GM23338 (cell line): ENCODE measurements at regions not wholly inside any gene's neighbourhood (a gene's known extent, or its start where the extent isn't known, plus 50 kb on each side); places are given as distances from the start of the nearest gene placed in this dataset.

Experiments
- ATAC-seq: fragments of 200-7000 bp; cut with Tn5 transposase; 3 replicates; pipeline ENCODE4 v1.9.1; 2020
- DNase-seq: peaks from one replicate; pipeline ENCODE4 v3.0.0-alpha.2; 2015; ENCODE audit warnings: low spot score
- H2AFZ ChIP-seq: fragments of 200-600 bp; sonication (generic); 2 replicates; pipeline ENCODE4 v1.8.0; 2016; ENCODE audit warnings: antibody characterized with exemption, mild to moderate bottlenecking, moderate library complexity
- H3F3A ChIP-seq: fragments of 200-600 bp; sonication (generic); replicated peaks from 2 replicates; pipeline ENCODE4 v1.8.0; 2017; ENCODE audit warnings: antibody characterized with exemption, mixed run types, low read depth
- H3K27ac ChIP-seq: fragments of 200-600 bp; sonication (generic); 2 replicates; pipeline ENCODE4 v1.6.1; 2016; ENCODE audit warnings: low read depth
- H3K27me3 ChIP-seq: fragments of 200-600 bp; sonication (generic); 2 replicates; pipeline ENCODE4 v1.8.0; 2016; ENCODE audit warnings: mild to moderate bottlenecking, mixed run types, moderate library complexity; ENCODE audit not compliant: insufficient read depth
- H3K36me3 ChIP-seq: fragments of 200-600 bp; sonication (generic); 2 replicates; pipeline ENCODE4 v1.8.0; 2016; ENCODE audit warnings: mild to moderate bottlenecking; ENCODE audit not compliant: insufficient read depth
- H3K4me1 ChIP-seq: fragments of 200-600 bp; sonication (generic); 2 replicates; pipeline ENCODE4 v1.8.0; 2016; ENCODE audit warnings: mild to moderate bottlenecking, moderate library complexity; ENCODE audit not compliant: insufficient read depth
- H3K4me2 ChIP-seq: fragments of 200-600 bp; sonication (generic); 2 replicates; pipeline ENCODE4 v1.7.1; 2017; ENCODE audit warnings: mixed run types
- H3K4me3 ChIP-seq: fragments of 200-600 bp; sonication (generic); 2 replicates; pipeline ENCODE4 v1.6.1; 2016; ENCODE audit warnings: mixed run types
- H3K79me2 ChIP-seq: fragments of 200-600 bp; sonication (generic); replicated peaks from 2 replicates; pipeline ENCODE4 v1.8.0; 2017; ENCODE audit warnings: mild to moderate bottlenecking; ENCODE audit not compliant: insufficient read depth
- H3K9me2 ChIP-seq: fragments of 200-600 bp; sonication (generic); 2 replicates; pipeline ENCODE4 v1.8.0; 2017; ENCODE audit not compliant: insufficient read depth
- H4K20me1 ChIP-seq: fragments of 200-600 bp; sonication (generic); replicated peaks from 2 replicates; pipeline ENCODE4 v1.8.0; 2017; ENCODE audit warnings: mild to moderate bottlenecking; ENCODE audit not compliant: insufficient read depth
- H3K27ac Mint-ChIP-seq: 2 replicates; pipeline ENCODE4 v1.8.0; 2020; ENCODE audit warnings: inconsistent platforms, mild to moderate bottlenecking, moderate library complexity, mixed read lengths
- H3K27me3 Mint-ChIP-seq: 3 replicates; pipeline ENCODE4 v1.8.0; 2022; ENCODE audit warnings: low read depth, mild to moderate bottlenecking, moderate library complexity, mixed read lengths, inconsistent platforms; ENCODE audit not compliant: insufficient read depth, poor library complexity
- H3K36me3 Mint-ChIP-seq: 3 replicates; pipeline ENCODE4 v1.8.0; 2021; ENCODE audit warnings: low read depth, mild to moderate bottlenecking, inconsistent platforms, moderate library complexity, mixed read lengths
- H3K4me1 Mint-ChIP-seq: 3 replicates; pipeline ENCODE4 v1.8.0; 2020; ENCODE audit warnings: mild to moderate bottlenecking, inconsistent platforms, mixed read lengths
- H3K4me3 Mint-ChIP-seq: 3 replicates; pipeline ENCODE4 v1.8.0; 2021; ENCODE audit warnings: moderate library complexity, mild to moderate bottlenecking, inconsistent platforms, mixed read lengths
- H3K9me3 Mint-ChIP-seq: 3 replicates; pipeline ENCODE4 v1.8.0; 2020; ENCODE audit warnings: moderate library complexity, mild to moderate bottlenecking, inconsistent platforms, mixed read lengths
- CREB1 ChIP-seq: fragments of 250-450 bp; sonication (Bioruptor Pico); IDR thresholded peaks from 2 replicates; pipeline ENCODE4 v1.5.0; 2020; ENCODE audit warnings: low read depth, mild to moderate bottlenecking, moderate library complexity
- ETS1 ChIP-seq: IDR thresholded peaks from 2 replicates; pipeline ENCODE4 v1.6.1; 2016; ENCODE audit warnings: antibody characterized with exemption
- EZH2phosphoT487 ChIP-seq: fragments of 200-600 bp; sonication (generic); IDR thresholded peaks from one replicate; pipeline ENCODE4 v1.8.1; 2018; ENCODE audit warnings: antibody characterized with exemption; ENCODE audit not compliant: unreplicated experiment
- JUNB ChIP-seq: IDR thresholded peaks from one replicate; pipeline ENCODE4 v1.6.1; 2016; ENCODE audit warnings: antibody characterized with exemption; ENCODE audit not compliant: unreplicated experiment
- NANOG ChIP-seq: IDR thresholded peaks from 2 replicates; pipeline ENCODE4 v1.6.1; 2016; ENCODE audit warnings: antibody characterized with exemption, borderline replicate concordance
- POLR2AphosphoS5 ChIP-seq: IDR thresholded peaks from 2 replicates; pipeline ENCODE4 v1.6.1; 2016; ENCODE audit warnings: antibody characterized with exemption, low read depth
- STAT1 ChIP-seq: IDR thresholded peaks from one replicate; pipeline ENCODE4 v1.6.1; 2016; ENCODE audit warnings: antibody characterized with exemption; ENCODE audit not compliant: unreplicated experiment
- ZNF331 ChIP-seq: fragments of 250-450 bp; sonication (Bioruptor Pico); IDR thresholded peaks from 2 replicates; pipeline ENCODE4 v1.5.0; 2020; ENCODE audit warnings: low read depth, mild to moderate bottlenecking, moderate library complexity
- TF ChIP-seq, protein P1 (sequence below), 2 experiments: fragments of 200-600 bp in 1 of 2; sonication (generic) in 1 of 2; conservative IDR thresholded peaks; 2 replicates each; pipeline versions ENCODE4 v1.5.1 to v1.6.1; 2016 to 2017; ENCODE audit warnings: antibody characterized with exemption in 2 of 2, low read depth in 2 of 2, mild to moderate bottlenecking in 2 of 2, moderate library complexity in 1 of 2
- TF ChIP-seq, protein P2 (sequence below): fragments of 250-450 bp; sonication (Bioruptor Pico); IDR thresholded peaks from 2 replicates; pipeline ENCODE4 v1.5.0; 2020; ENCODE audit warnings: mild to moderate bottlenecking, moderate library complexity

DNA sequence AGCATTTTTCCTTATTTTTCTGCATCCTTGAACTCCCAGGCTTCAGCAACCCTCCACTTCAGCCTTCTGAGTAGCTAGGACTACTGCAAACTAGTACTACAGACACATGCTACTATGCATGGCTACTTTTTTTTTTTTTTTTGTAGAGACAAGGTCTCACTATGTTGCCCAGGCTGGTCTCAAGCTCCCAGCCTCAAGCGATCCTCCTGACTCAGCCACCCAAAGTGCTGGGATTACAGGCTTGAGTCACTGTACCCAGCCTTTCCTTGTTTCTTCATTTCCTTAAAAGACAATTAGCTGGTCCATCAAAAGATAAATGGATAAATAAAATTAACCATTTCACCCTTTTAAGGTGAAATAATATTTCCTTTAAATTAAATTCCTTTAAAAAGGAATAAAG, 205.8 kb downstream of the SPTSSA start (continued):
- TF ChIP-seq, protein P1, sequence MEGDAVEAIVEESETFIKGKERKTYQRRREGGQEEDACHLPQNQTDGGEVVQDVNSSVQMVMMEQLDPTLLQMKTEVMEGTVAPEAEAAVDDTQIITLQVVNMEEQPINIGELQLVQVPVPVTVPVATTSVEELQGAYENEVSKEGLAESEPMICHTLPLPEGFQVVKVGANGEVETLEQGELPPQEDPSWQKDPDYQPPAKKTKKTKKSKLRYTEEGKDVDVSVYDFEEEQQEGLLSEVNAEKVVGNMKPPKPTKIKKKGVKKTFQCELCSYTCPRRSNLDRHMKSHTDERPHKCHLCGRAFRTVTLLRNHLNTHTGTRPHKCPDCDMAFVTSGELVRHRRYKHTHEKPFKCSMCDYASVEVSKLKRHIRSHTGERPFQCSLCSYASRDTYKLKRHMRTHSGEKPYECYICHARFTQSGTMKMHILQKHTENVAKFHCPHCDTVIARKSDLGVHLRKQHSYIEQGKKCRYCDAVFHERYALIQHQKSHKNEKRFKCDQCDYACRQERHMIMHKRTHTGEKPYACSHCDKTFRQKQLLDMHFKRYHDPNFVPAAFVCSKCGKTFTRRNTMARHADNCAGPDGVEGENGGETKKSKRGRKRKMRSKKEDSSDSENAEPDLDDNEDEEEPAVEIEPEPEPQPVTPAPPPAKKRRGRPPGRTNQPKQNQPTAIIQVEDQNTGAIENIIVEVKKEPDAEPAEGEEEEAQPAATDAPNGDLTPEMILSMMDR (conservative IDR thresholded peaks at IDR 0.05; ENCODE audit: low read depth in 2 of 2), result no peak
- TF ChIP-seq NANOG (no peak), POLR2AphosphoS5 (no peak)

GRCh38 chr14:34254571-34254970, 207.5 kb downstream of the SPTSSA start:
- no peaks in the 10 kb centered on the region for H4K20me1 ChIP-seq
- no peaks in the 10 kb centered on the region for H3K27me3 ChIP-seq
- TF ChIP-seq NANOG (no peak), STAT1 (no peak), JUNB (no peak), ZNF331 (CRISPR knock-in tag) (no peak), EZH2phosphoT487 (no peak), ETS1 (no peak), CREB1 (CRISPR knock-in tag) (no peak), POLR2AphosphoS5 (no peak)
- TF ChIP-seq, protein P1 (conservative IDR thresholded peaks at IDR 0.05; ENCODE audit: low read depth in 2 of 2), result no peak
- TF ChIP-seq, protein P2, sequence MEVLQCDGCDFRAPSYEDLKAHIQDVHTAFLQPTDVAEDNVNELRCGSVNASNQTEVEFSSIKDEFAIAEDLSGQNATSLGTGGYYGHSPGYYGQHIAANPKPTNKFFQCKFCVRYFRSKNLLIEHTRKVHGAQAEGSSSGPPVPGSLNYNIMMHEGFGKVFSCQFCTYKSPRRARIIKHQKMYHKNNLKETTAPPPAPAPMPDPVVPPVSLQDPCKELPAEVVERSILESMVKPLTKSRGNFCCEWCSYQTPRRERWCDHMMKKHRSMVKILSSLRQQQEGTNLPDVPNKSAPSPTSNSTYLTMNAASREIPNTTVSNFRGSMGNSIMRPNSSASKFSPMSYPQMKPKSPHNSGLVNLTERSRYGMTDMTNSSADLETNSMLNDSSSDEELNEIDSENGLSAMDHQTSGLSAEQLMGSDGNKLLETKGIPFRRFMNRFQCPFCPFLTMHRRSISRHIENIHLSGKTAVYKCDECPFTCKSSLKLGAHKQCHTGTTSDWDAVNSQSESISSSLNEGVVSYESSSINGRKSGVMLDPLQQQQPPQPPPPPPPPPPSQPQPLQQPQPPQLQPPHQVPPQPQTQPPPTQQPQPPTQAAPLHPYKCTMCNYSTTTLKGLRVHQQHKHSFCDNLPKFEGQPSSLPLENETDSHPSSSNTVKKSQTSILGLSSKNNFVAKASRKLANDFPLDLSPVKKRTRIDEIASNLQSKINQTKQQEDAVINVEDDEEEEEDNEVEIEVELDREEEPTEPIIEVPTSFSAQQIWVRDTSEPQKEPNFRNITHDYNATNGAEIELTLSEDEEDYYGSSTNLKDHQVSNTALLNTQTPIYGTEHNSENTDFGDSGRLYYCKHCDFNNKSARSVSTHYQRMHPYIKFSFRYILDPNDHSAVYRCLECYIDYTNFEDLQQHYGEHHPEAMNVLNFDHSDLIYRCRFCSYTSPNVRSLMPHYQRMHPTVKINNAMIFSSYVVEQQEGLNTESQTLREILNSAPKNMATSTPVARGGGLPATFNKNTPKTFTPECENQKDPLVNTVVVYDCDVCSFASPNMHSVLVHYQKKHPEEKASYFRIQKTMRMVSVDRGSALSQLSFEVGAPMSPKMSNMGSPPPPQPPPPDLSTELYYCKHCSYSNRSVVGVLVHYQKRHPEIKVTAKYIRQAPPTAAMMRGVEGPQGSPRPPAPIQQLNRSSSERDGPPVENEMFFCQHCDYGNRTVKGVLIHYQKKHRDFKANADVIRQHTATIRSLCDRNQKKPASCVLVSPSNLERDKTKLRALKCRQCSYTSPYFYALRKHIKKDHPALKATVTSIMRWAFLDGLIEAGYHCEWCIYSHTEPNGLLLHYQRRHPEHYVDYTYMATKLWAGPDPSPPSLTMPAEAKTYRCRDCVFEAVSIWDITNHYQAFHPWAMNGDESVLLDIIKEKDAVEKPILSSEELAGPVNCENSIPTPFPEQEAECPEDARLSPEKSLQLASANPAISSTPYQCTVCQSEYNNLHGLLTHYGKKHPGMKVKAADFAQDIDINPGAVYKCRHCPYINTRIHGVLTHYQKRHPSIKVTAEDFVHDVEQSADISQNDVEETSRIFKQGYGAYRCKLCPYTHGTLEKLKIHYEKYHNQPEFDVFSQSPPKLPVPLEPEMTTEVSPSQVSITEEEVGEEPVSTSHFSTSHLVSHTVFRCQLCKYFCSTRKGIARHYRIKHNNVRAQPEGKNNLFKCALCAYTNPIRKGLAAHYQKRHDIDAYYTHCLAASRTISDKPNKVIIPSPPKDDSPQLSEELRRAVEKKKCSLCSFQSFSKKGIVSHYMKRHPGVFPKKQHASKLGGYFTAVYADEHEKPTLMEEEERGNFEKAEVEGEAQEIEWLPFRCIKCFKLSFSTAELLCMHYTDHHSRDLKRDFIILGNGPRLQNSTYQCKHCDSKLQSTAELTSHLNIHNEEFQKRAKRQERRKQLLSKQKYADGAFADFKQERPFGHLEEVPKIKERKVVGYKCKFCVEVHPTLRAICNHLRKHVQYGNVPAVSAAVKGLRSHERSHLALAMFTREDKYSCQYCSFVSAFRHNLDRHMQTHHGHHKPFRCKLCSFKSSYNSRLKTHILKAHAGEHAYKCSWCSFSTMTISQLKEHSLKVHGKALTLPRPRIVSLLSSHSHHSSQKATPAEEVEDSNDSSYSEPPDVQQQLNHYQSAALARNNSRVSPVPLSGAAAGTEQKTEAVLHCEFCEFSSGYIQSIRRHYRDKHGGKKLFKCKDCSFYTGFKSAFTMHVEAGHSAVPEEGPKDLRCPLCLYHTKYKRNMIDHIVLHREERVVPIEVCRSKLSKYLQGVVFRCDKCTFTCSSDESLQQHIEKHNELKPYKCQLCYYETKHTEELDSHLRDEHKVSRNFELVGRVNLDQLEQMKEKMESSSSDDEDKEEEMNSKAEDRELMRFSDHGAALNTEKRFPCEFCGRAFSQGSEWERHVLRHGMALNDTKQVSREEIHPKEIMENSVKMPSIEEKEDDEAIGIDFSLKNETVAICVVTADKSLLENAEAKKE (CRISPR knock-in tag), result no peak
- H3K4me1 ChIP-seq, result no peaks in the 10 kb centered on the region
- Mint-ChIP-seq H3K4me1 (no peaks in the 10 kb centered on the region; the same call in 1 of the 3 replicates), H3K27me3 (no peaks in the 10 kb centered on the region), H3K4me3 (no peak overlapping the region), H3K9me3 (no peaks in the 10 kb centered on the region), H3K27ac (no peak overlapping the region), H3K36me3 (no peaks in the 10 kb centered on the region)
- ATAC-seq (peak; percentile 40; the same call in 2 of the 3 replicates), DNase-seq (no peak)
- no peaks in the 10 kb centered on the region for H3F3A ChIP-seq
- H3K9me2 ChIP-seq, result no peaks in the 10 kb centered on the region
- no peaks in the 10 kb centered on the region for H3K36me3 ChIP-seq
- H2AFZ ChIP-seq, result peak overlapping the region; percentile 7; the same call in 1 of the 2 replicates
- no peak overlapping the region for H3K27ac ChIP-seq
- no peak overlapping the region for H3K4me2 ChIP-seq
- H3K4me3 ChIP-seq, result no peak overlapping the region
- H3K79me2 ChIP-seq, result no peaks in the 10 kb centered on the region
